A549 (cell line): ENCODE measurements at regions not wholly inside any gene's neighbourhood (a gene's known extent, or its start where the extent isn't known, plus 50 kb on each side); places are given as distances from the start of the nearest gene placed in this dataset.

Experiments
- ATAC-seq, 2 experiments: fragments of 200-7000 bp in 1 of 2; fragments of >200 bp in 1 of 2; cut with Nextera tagmentation in 1 of 2; cut with Tn5 transposase in 1 of 2; 3 replicates each; pipeline versions ENCODE4 v1.8.0 to v1.9.1; 2018 to 2020; ENCODE audit warnings: mild to moderate bottlenecking in 1 of 2, moderate library complexity in 1 of 2
- CTCF ChIA-PET: fragments of 300-600 bp; sonication (Branson Sonifier 250); formaldehyde crosslinking; extraction: SDS; loops from one replicate; lab custom pipeline; 2021; ENCODE audit warnings: antibody characterized with exemption, inconsistent platforms; lab: Yijun Ruan, JAX
- POLR2A ChIA-PET: fragments of 350-600 bp; formaldehyde crosslinking; extraction: SDS; loops from one replicate; lab custom pipeline; 2021; ENCODE audit warnings: antibody characterized with exemption, inconsistent platforms; lab: Yijun Ruan, JAX
- DNase-seq, 2 experiments: peaks; one replicate each; pipeline versions ENCODE4 v3.0.0 to v3.0.0-alpha.2; 2011 to 2016; ENCODE audit warnings: low read depth in 1 of 2, low spot score in 1 of 2
- FAIRE-seq: peaks from 2 replicates; lab custom pipeline; 2011; peaks lifted over from hg19 to GRCh38; lab: Jason Lieb, UNC
- H3K27ac ChIP-seq, 2 experiments: fragments of >200 bp; sonication (Bioruptor Twin); formaldehyde crosslinking; 3 replicates each; pipeline ENCODE4 v1.5.1; 2016 to 2017
- H3K4me1 ChIP-seq: fragments of >200 bp; sonication (Bioruptor Twin); formaldehyde crosslinking; 3 replicates; pipeline ENCODE4 v1.6.1; 2016
- H3K4me2 ChIP-seq: fragments of >200 bp; sonication (Bioruptor Twin); formaldehyde crosslinking; 3 replicates; pipeline ENCODE4 v1.6.1; 2016
- H3K4me3 ChIP-seq: fragments of >200 bp; sonication (Bioruptor Twin); formaldehyde crosslinking; 3 replicates; pipeline ENCODE4 v1.5.1; 2016
- H3K9me3 ChIP-seq: fragments of >200 bp; sonication (Bioruptor Twin); formaldehyde crosslinking; 3 replicates; pipeline ENCODE4 v1.6.1; 2016
- BHLHE40 ChIP-seq: IDR thresholded peaks from 2 replicates; pipeline ENCODE4 v1.6.1; 2012; ENCODE audit warnings: low read depth, low read length, inconsistent platforms
- CEBPB ChIP-seq, 2 experiments: fragments of >200 bp in 1 of 2; sonication (Bioruptor Twin) in 1 of 2; formaldehyde crosslinking in 1 of 2; IDR thresholded peaks; 2 replicates each; pipeline ENCODE4 v1.6.1; 2012 to 2016
- EP300 ChIP-seq, 2 experiments: fragments of >200 bp; sonication (Bioruptor Twin); formaldehyde crosslinking; IDR thresholded peaks; 2 replicates in 1 of 2; 3 replicates in 1 of 2; pipeline ENCODE4 v1.6.1; 2016 to 2017
- FOXS1 ChIP-seq: fragments of 250-450 bp; sonication (Bioruptor Pico); IDR thresholded peaks from 2 replicates; pipeline ENCODE4 v1.5.0; 2020; ENCODE audit warnings: mild to moderate bottlenecking, moderate library complexity
- GATA3 ChIP-seq: IDR thresholded peaks from 2 replicates; pipeline ENCODE4 v1.6.1; 2012; ENCODE audit warnings: borderline replicate concordance
- HOXA7 ChIP-seq: fragments of 250-450 bp; sonication (Bioruptor Pico); IDR thresholded peaks from 2 replicates; pipeline ENCODE4 v1.5.0; 2020; ENCODE audit warnings: mild to moderate bottlenecking, moderate library complexity
- JUNB ChIP-seq: fragments of >200 bp; sonication (Bioruptor Twin); formaldehyde crosslinking; IDR thresholded peaks from 2 replicates; pipeline ENCODE4 v1.6.1; 2016
- KDM5A ChIP-seq: fragments of 200-600 bp; sonication (generic); IDR thresholded peaks from 2 replicates; pipeline ENCODE4 v1.6.1; 2016; ENCODE audit warnings: antibody characterized with exemption, mild to moderate bottlenecking
- MAZ ChIP-seq: fragments of 150-350 bp; IDR thresholded peaks from 2 replicates; pipeline ENCODE4 v1.6.1; 2014; ENCODE audit warnings: antibody characterized with exemption, low read depth, low read length, borderline replicate concordance
- NPAS2 ChIP-seq: fragments of 250-450 bp; sonication (Bioruptor Pico); IDR thresholded peaks from 2 replicates; pipeline ENCODE4 v1.8.0; 2022; ENCODE audit warnings: mild to moderate bottlenecking, moderate library complexity, borderline replicate concordance
- NR3C1 ChIP-seq: fragments of >200 bp; sonication (Bioruptor Twin); formaldehyde crosslinking; IDR thresholded peaks from 3 replicates; pipeline ENCODE4 v1.6.1; 2017
- RAD21 ChIP-seq, 2 experiments: fragments of >200 bp in 1 of 2; sonication (Bioruptor Twin) in 1 of 2; formaldehyde crosslinking in 1 of 2; IDR thresholded peaks in 1 of 2; conservative IDR thresholded peaks in 1 of 2; 2 replicates in 1 of 2; 3 replicates in 1 of 2; pipeline ENCODE4 v1.6.1; 2012 to 2018; ENCODE audit warnings: inconsistent platforms in 1 of 2
- RCOR1 ChIP-seq: fragments of 150-350 bp; IDR thresholded peaks from 2 replicates; pipeline ENCODE4 v1.6.1; 2014; ENCODE audit warnings: antibody characterized with exemption, low read length, low read depth
- SREBF2 ChIP-seq: fragments of 450-650 bp; IDR thresholded peaks from 2 replicates; pipeline ENCODE4 v1.6.1; 2014; ENCODE audit warnings: mild to moderate bottlenecking, moderate library complexity
- WGBS: methylation state at CpG from one replicate; pipeline ENCODE4 v1.1.6; 2017; ENCODE audit errors: missing lambda C conversion rate; 5-methylcytosine and 5-hydroxymethylcytosine counted together
- TF ChIP-seq, protein P1 (sequence below): fragments of 150-350 bp; IDR thresholded peaks from 2 replicates; pipeline ENCODE4 v1.6.1; 2014; ENCODE audit warnings: low read depth, mild to moderate bottlenecking, low read length
- TF ChIP-seq, protein P2 (sequence below): fragments of 250-450 bp; sonication (Bioruptor Pico); IDR thresholded peaks from 2 replicates; pipeline ENCODE4 v1.5.0; 2021; ENCODE audit warnings: mild to moderate bottlenecking, moderate library complexity, borderline replicate concordance
- TF ChIP-seq, protein P3 (sequence below): fragments of 450-650 bp; IDR thresholded peaks from 2 replicates; pipeline ENCODE4 v1.6.1; 2014; ENCODE audit warnings: antibody characterized with exemption
- TF ChIP-seq, protein P4 (sequence below): IDR thresholded peaks from 2 replicates; pipeline ENCODE4 v1.6.1; 2012; ENCODE audit warnings: low read depth, borderline replicate concordance
- TF ChIP-seq, protein P5 (sequence below): IDR thresholded peaks from 2 replicates; pipeline ENCODE4 v1.6.1; 2012

DNA sequence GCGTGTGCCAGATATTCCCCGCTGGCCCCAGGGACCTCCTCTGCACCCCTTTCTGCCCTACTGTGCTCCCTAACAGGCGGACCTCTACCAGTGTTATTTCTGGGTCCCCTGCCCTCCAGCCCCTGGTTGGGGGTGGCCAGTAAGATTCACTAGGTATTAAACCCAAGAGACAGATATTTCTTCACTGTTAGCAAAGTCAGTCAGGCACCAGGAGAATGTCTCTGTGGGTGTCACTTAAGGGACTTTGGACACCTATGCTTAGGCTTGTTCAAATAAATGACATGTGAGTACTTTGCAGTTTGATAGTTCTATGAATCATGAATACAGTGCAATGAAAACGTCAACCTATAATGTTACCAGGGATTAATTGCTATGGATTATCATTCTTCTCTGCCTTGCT lies 234.3 kb upstream of the IGFBP3 start:
- peak in 1 of 2 experiments; percentile 36; a peak in 1 of 6 replicates for ATAC-seq
- Histone ChIP-seq H3K4me2 (peak overlapping the region; percentile 23; the same call in 2 of the 3 replicates), H3K27ac (peak overlapping the region; percentile 43 to 67; a peak in 4 of 6 replicates), H3K9me3 (no peaks in the 10 kb centered on the region), H3K4me3 (no peak overlapping the region), H3K4me1 (peaks cover 32% of the 10 kb centered on the region)
- no peak for TF ChIP-seq NR3C1
- no peak for TF ChIP-seq SREBF2
- no peak for TF ChIP-seq BHLHE40
- no peak for TF ChIP-seq RAD21 (conservative IDR thresholded peaks at IDR 0.05 in 1 of 2, IDR thresholded peaks at IDR 0.05 in 1 of 2)
- no peak for TF ChIP-seq GATA3
- no peak for TF ChIP-seq HOXA7 (CRISPR knock-in tag)
- TF ChIP-seq KDM5A, result no peak
- TF ChIP-seq, protein P1, sequence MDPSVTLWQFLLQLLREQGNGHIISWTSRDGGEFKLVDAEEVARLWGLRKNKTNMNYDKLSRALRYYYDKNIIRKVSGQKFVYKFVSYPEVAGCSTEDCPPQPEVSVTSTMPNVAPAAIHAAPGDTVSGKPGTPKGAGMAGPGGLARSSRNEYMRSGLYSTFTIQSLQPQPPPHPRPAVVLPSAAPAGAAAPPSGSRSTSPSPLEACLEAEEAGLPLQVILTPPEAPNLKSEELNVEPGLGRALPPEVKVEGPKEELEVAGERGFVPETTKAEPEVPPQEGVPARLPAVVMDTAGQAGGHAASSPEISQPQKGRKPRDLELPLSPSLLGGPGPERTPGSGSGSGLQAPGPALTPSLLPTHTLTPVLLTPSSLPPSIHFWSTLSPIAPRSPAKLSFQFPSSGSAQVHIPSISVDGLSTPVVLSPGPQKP, result no peak
- no peak for TF ChIP-seq JUNB
- TF ChIP-seq, protein P2, sequence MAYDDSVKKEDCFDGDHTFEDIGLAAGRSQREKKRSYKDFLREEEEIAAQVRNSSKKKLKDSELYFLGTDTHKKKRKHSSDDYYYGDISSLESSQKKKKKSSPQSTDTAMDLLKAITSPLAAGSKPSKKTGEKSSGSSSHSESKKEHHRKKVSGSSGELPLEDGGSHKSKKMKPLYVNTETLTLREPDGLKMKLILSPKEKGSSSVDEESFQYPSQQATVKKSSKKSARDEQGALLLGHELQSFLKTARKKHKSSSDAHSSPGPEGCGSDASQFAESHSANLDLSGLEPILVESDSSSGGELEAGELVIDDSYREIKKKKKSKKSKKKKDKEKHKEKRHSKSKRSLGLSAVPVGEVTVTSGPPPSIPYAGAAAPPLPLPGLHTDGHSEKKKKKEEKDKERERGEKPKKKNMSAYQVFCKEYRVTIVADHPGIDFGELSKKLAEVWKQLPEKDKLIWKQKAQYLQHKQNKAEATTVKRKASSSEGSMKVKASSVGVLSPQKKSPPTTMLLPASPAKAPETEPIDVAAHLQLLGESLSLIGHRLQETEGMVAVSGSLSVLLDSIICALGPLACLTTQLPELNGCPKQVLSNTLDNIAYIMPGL (CRISPR knock-in tag), result no peak
- TF ChIP-seq, protein P3, sequence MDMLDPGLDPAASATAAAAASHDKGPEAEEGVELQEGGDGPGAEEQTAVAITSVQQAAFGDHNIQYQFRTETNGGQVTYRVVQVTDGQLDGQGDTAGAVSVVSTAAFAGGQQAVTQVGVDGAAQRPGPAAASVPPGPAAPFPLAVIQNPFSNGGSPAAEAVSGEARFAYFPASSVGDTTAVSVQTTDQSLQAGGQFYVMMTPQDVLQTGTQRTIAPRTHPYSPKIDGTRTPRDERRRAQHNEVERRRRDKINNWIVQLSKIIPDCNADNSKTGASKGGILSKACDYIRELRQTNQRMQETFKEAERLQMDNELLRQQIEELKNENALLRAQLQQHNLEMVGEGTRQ, result no peak
- TF ChIP-seq MAZ, result no peak
- no peak for TF ChIP-seq FOXS1
- POLR2A ChIA-PET, result no interaction called here
- FAIRE-seq, result no peak
- WGBS, result 69% methylated on average over 4 of the region's 4 CpGs
- DNase-seq, result peak in 1 of 2 experiments; percentile 38
- CTCF ChIA-PET, result interaction anchor here (1.0 kb wide), 1 partner anchor 233 kb away, joined by 3 read pairs; no protein-coding TSS in a partner anchor

DNA sequence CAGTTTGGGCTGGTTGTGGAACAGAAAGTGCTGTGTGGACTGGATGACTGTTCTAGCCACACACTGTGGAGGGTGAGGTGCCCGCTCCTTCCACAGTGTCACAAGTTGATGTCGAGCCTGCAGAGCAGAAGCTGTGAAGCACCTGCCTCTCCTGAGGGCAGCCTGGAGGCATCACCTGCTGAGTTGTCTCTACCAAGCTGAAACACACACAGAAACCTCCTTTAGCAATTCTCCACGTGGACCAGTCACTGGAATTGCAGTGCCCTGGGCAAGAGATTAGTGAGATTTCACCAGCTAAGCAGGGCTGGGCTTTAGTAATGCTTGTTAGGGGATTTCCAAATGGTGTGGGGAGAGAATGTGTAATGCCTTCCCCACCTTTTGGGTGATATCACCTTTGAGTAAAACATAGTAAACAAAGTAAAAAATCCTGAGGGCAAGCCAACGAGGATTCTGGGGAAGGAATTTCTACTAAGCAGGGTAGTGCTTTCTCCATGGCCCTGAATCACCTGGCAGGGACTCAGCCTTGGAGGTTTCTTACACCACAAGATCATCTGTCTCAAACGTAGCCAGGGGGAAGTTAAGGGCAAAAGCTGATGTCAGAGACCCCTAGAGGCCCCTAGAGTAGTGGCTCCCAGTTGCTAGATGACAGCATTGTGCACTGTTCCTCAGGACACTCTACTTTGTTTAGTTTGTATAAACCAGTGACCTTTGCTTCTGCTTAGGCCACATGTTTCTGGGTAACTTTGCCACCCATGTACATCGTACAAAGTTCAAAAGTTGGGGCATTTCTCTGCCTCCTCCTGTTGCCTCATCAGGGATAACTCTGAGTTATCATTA lies 233.1 kb upstream of the IGFBP3 start:
- FAIRE-seq (no peak), DNase-seq (peak in 1 of 2 experiments; percentile 41), ATAC-seq (peak; percentile 57 to 68)
- ChIA-PET CTCF (interaction anchor here (0.9 kb wide), 1 partner anchor 231 kb away, joined by 3 read pairs; no protein-coding TSS in a partner anchor), POLR2A (no interaction called here)
- peak overlapping the region; percentile 43 to 62; a peak in 4 of 6 replicates for H3K27ac ChIP-seq
- no peak overlapping the region for H3K4me3 ChIP-seq
- H3K9me3 ChIP-seq, result no peaks in the 10 kb centered on the region
- WGBS, result 43% methylated on average over 6 of the region's 6 CpGs
- TF ChIP-seq BHLHE40 (no peak), NPAS2 (CRISPR knock-in tag) (no peak), RAD21 (conservative IDR thresholded peaks at IDR 0.05 in 1 of 2, IDR thresholded peaks at IDR 0.05 in 1 of 2) (no peak), EP300 (IDR thresholded peaks at IDR 0.05) (0 out of 5 replicates have a peak, but pooled peaks of 1 of the 2 experiments have one; percentile 35), RCOR1 (no peak), CEBPB (IDR thresholded peaks at IDR 0.05) (0 out of 4 replicates have a peak, but pooled peaks of 1 of the 2 experiments have one; percentile 33)
- TF ChIP-seq, protein P4, sequence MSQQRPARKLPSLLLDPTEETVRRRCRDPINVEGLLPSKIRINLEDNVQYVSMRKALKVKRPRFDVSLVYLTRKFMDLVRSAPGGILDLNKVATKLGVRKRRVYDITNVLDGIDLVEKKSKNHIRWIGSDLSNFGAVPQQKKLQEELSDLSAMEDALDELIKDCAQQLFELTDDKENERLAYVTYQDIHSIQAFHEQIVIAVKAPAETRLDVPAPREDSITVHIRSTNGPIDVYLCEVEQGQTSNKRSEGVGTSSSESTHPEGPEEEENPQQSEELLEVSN, result no peak
- TF ChIP-seq, protein P5, sequence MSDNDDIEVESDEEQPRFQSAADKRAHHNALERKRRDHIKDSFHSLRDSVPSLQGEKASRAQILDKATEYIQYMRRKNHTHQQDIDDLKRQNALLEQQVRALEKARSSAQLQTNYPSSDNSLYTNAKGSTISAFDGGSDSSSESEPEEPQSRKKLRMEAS, result no peak
- peaks cover 32% of the 10 kb centered on the region for H3K4me1 ChIP-seq
- H3K4me2 ChIP-seq, result 0 out of 3 replicates have a peak overlapping the region, but pooled peaks have one; percentile 4
